Adipocyte (in vitro differentiated cells): ENCODE measurements at regions not wholly inside any gene's neighbourhood (a gene's known extent, or its start where the extent isn't known, plus 50 kb on each side); places are given as distances from the start of the nearest gene placed in this dataset.

ENCODE experiments used
- DNase-seq: peaks from one replicate; pipeline ENCODE4 v3.0.0-alpha.2; 2015; ENCODE audit warnings: low read depth
- H3K27me3 ChIP-seq: replicated peaks from 2 replicates; pipeline ENCODE4 v1.7.0; 2013; ENCODE audit warnings: mild to moderate bottlenecking, low read length, moderate library complexity; ENCODE audit not compliant: control insufficient read depth, insufficient read depth
- H3K36me3 ChIP-seq: 2 replicates; pipeline ENCODE4 v1.7.0; 2013; ENCODE audit warnings: low read length, mild to moderate bottlenecking, moderate library complexity; ENCODE audit not compliant: control insufficient read depth, insufficient read depth, severe bottlenecking
- H3K4me1 ChIP-seq: 2 replicates; pipeline ENCODE4 v1.7.0; 2013; ENCODE audit warnings: mild to moderate bottlenecking, low read length, moderate library complexity; ENCODE audit not compliant: control insufficient read depth, insufficient read depth
- H3K4me3 ChIP-seq: 2 replicates; pipeline ENCODE4 v1.7.0; 2013; ENCODE audit warnings: mild to moderate bottlenecking, low read length, moderate library complexity
- H3K9ac ChIP-seq: 2 replicates; pipeline ENCODE4 v1.7.0; 2013; ENCODE audit warnings: mild to moderate bottlenecking, low read length, moderate library complexity
- H3K9me3 ChIP-seq: 2 replicates; pipeline ENCODE4 v1.7.0; 2013; ENCODE audit warnings: mild to moderate bottlenecking, low read length, moderate library complexity; ENCODE audit not compliant: control insufficient read depth

DNA sequence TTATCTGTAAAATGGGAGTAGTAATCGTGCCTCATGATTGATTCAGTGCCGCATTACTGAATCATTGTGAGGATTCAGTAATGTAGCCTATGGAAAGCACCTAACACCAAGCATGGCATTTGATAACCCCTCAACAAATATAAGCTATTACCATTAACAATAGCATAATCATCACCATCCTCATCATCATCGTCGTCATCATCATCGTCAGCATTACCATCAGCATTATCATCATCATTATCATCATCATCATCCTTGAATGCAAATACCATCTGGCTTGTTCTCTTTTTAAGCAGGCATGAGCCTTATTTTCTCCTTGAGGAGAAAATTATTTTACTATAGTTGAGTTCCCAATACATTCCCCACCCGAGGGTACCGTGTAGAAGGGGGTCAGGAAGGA, 115.4 kb upstream of the PTPRG start:
- H3K9me3 ChIP-seq = no peaks in the 10 kb centered on the region
- peaks cover 50% of the 10 kb centered on the region for H3K4me1 ChIP-seq
- no peak overlapping the region for H3K9ac ChIP-seq
- peaks cover 6% of the 10 kb centered on the region for H3K27me3 ChIP-seq
- no peaks in the 10 kb centered on the region for H3K36me3 ChIP-seq
- no peak for DNase-seq
- no peak overlapping the region for H3K4me3 ChIP-seq

DNA sequence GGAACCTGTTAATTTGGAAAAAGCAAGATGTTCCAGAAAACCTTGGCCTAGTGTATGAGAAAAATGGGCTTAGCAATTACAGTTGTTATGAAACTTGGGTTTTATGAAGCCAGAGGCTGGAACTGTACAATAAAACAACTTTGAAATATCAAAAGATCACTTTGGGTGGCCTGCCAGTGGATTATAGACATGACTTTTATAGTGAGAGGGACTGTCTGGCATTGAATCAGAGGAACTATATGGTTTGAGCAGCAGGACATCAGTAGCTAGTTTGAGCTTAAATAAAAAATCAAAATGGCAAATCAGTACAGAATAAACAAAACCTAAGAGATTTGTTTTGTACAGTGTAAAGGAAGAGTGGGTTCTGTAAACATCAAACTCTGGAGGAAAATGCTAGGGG, 115.0 kb upstream of the PTPRG start:
- no peaks in the 10 kb centered on the region for H3K9me3 ChIP-seq

DNA sequence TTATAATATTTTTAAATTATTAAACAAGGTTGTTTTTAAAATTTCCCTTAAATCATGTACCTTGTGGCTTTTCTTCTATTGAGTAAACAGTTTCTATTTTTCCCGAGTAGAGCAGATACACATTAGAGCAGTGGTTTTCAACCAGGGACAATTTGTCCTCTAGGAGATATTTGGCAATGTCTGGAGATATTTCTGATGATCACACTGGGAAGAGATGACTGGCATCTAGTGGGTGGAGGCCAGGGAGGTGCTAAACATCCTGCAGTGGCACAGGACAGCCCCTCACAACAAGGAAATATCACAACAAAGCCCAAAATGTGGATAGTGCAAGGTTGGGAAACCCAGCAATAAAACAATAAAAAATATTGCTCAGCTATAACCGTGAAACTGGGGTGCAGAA, 113.0 kb upstream of the PTPRG start:
- Histone ChIP-seq H3K9ac (peak overlapping the region; percentile 11), H3K4me1 (peaks cover 64% of the 10 kb centered on the region), H3K4me3 (no peak overlapping the region), H3K9me3 (no peaks in the 10 kb centered on the region), H3K36me3 (no peaks in the 10 kb centered on the region), H3K27me3 (no peaks in the 10 kb centered on the region)
- DNase-seq = peak; percentile 1

More for the DNA sequence above, 115.0 kb upstream of the PTPRG start:
- peaks cover 1% of the 10 kb centered on the region for H3K27me3 ChIP-seq
- no peak overlapping the region for H3K9ac ChIP-seq
- H3K36me3 ChIP-seq = no peaks in the 10 kb centered on the region
- H3K4me1 ChIP-seq = peaks cover 54% of the 10 kb centered on the region
- no peak overlapping the region for H3K4me3 ChIP-seq
- no peak for DNase-seq

DNA sequence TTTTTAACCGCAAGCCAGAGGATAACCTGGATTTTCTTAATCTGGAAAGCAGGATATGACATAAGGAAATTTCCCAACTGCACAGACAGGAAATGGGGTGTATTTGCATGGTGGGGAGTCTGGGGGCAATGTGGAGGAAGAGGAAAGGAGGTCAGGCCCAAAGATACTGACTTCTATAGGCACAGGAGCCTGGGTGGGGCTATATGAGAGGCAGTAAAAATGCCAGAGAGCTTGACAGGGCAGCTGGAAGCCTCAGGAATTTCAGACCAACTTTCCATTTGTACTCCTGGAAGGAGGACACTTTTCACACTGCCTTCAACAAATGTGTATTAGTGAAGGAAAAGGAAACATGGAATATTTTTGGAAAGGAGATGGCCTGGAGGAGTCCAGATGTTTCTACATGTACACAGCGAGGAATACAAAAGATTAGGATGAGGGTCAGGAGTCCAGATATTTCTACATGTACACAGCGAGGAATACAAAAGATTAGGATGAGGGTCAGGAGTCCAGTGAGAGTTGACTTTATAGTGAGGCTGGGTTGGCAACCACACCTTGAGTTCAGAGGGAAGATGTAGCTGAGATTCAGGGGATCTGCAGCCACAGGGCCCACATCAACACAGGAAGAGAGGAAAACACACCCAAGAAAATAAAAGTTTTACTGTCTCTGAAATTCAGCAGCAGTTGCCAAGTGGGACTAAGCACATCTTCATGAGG, 111.9 kb upstream of the PTPRG start:
- H3K36me3 ChIP-seq = no peaks in the 10 kb centered on the region
- H3K4me1 ChIP-seq = peaks cover 73% of the 10 kb centered on the region
- no peak for DNase-seq
- H3K9ac ChIP-seq = peak overlapping the region; percentile 11
- H3K4me3 ChIP-seq = no peak overlapping the region
- no peaks in the 10 kb centered on the region for H3K27me3 ChIP-seq
- peaks cover 2% of the 10 kb centered on the region for H3K9me3 ChIP-seq

DNA sequence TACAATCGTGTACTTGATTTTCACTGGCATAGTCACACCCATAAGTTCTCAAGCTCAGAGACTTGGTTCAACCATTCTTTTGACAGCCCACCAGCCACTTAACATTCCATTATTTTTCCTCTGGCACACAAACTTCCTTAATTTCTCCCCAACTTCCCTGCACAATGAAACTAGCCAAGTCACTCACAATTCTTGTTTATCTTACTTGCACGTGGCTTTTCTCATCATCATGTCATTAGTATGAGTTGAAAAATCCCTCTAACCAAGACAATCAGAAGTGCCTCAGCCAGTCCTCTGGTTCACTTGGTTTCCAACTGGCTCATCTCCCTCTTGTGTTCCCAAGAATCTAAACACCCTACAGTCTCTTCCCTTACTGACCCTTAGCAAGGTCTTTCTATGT, 110.5 kb upstream of the PTPRG start:
- no peaks in the 10 kb centered on the region for H3K27me3 ChIP-seq

DNA sequence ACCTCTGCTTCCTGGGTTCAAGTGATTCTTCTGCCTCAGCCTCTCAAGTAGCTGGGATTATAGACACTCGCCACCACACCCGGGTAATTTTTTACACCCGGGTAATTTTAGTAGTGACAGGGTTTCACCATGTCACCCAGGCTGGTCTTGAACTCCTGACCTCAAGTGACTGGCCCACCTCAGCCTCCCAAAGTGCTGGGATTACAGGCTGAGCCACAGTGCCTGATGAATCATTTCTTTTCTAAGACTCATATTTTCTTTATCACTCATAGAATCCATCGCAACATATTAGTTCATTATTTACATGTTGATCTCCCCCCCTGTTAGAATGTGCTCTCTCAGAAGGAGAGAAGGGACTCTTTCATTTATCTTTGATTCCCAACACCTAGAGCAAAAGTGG, 109.5 kb upstream of the PTPRG start:
- H3K9ac ChIP-seq = no peak overlapping the region
- no peaks in the 10 kb centered on the region for H3K27me3 ChIP-seq
- H3K4me1 ChIP-seq = peaks cover 63% of the 10 kb centered on the region
- peaks cover 8% of the 10 kb centered on the region for H3K9me3 ChIP-seq
- H3K36me3 ChIP-seq = no peaks in the 10 kb centered on the region
- H3K4me3 ChIP-seq = no peak overlapping the region
- DNase-seq = no peak

More for the DNA sequence above, 110.5 kb upstream of the PTPRG start:
- Histone ChIP-seq H3K9me3 (peaks cover 8% of the 10 kb centered on the region), H3K36me3 (no peaks in the 10 kb centered on the region), H3K4me3 (no peak overlapping the region), H3K9ac (no peak overlapping the region), H3K4me1 (peaks cover 72% of the 10 kb centered on the region)
- no peak for DNase-seq

DNA sequence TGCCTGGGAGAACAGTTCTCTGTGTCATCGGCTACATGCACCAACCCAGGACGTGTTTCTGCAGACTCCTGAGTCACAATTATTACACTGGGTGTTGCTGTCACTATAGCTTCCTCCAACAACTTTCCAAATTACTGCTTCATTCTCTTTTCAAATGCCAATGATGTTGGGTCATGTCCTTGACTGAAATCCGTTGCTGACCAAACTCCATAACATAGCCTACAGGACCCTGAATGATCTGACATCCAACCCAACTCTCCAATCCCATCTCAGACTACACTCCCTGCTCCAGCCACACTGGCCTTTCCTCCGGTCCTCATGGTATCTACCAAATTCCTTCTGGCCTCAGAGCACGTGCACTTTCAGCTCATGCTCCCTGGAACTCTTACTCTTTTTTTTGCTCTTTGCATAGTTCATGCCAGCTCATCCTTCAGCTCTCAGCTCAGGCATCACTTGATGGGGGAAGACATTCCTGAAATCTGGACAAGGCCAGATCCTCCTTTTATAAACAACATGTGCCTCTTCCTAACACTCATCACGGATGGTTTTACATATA, 108.8 kb upstream of the PTPRG start:
- H3K27me3 ChIP-seq = no peaks in the 10 kb centered on the region
- DNase-seq = no peak
- H3K4me3 ChIP-seq = no peak overlapping the region
- no peak overlapping the region for H3K9ac ChIP-seq
- H3K4me1 ChIP-seq = peaks cover 55% of the 10 kb centered on the region
- peaks cover 8% of the 10 kb centered on the region for H3K9me3 ChIP-seq
- no peaks in the 10 kb centered on the region for H3K36me3 ChIP-seq

DNA sequence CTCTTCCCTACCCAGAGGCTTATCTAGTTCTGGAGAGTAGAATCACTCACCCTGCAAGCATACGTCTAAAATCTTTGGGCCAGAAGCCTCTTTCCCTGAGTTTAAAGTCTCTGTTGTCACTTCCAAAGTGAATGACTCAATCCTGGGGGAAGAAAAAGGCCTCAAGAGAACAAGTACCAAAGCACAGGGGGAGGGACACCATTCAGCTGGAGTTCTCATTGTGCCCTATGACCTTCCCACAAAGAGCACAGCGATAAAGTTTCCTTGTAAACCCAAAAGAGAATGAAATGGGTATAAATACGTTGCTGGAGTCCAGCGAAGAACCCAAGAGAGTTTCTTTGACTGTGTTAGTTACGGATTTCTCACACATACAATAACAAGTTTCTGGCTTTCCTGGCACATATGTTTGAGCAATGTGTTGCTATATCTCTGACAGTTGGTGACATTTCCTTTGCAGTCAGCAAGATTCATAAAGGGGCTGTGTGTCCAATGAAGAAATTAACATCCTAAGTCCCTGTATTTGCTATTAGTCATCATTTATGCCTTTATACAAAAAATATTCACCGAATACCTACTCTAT, 107.3 kb upstream of the PTPRG start:
- H3K9ac ChIP-seq = no peak overlapping the region
- H3K9me3 ChIP-seq = peaks cover 8% of the 10 kb centered on the region
- no peaks in the 10 kb centered on the region for H3K27me3 ChIP-seq
- H3K4me1 ChIP-seq = peaks cover 41% of the 10 kb centered on the region
- H3K36me3 ChIP-seq = no peaks in the 10 kb centered on the region
- H3K4me3 ChIP-seq = no peak overlapping the region
- no peak for DNase-seq

DNA sequence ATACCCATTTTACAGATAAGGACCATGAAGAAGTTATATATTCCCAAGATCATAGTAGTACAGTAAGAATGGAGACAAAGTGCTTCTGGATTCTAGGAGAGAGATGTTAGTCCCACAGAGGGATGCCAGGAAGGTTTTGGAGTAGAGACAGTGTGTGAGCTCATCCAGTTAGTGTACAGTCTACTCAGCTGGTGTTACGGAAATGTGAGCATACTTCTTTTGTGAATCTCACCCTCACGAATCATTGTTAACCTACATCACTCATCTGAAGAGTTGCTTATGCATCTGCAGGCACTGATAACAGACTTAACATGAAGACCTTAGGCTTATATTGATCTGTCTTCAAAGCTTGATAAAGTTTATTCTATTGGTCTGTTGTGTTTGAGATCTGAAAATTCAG, 106.6 kb upstream of the PTPRG start:
- H3K4me3 ChIP-seq = no peak overlapping the region
- DNase-seq = no peak
- no peaks in the 10 kb centered on the region for H3K27me3 ChIP-seq
- peaks cover 34% of the 10 kb centered on the region for H3K4me1 ChIP-seq
- H3K9me3 ChIP-seq = peaks cover 8% of the 10 kb centered on the region
- H3K36me3 ChIP-seq = no peaks in the 10 kb centered on the region
- no peak overlapping the region for H3K9ac ChIP-seq

DNA sequence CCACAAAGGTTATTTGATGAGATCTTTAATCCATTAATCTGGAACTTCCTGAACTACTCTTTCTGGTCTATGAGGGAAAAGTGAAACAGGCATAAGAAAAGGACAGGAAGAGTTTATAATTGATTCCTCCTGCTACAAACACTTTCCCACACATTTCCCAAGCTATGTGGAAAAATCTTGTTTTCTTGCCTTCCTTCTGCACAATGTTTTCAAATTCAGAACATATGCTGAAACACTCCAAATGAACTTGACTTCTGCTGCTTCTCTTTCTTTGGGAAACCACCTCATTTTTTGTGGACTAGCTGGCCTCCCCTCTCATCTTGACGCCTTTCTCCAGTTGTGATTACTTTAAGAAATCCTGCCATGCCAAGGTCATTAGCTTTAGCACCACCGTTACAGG, 100.7 kb upstream of the PTPRG start:
- Histone ChIP-seq H3K27me3 (no peaks in the 10 kb centered on the region), H3K9me3 (no peaks in the 10 kb centered on the region), H3K4me3 (no peak overlapping the region), H3K4me1 (no peaks in the 10 kb centered on the region), H3K36me3 (no peaks in the 10 kb centered on the region), H3K9ac (no peak overlapping the region)
- no peak for DNase-seq

DNA sequence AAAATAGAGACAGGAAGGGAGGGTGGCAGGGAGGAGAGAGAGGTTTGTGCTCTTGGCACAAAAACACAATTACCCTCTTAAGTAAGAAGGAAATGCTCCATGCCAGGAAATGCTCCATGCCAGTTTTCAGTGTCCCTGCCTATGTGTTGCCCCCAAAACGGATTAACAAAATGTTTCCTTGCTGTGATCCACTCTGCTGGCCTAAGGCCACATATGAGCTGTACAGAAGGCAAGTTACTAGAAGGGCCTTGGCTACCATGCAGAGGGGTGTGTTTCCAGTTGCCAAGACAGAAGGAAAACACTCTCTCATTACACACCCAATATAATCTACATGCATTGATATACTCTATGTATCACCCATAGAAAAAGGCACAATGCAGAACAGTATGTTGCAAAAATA, 98.2 kb upstream of the PTPRG start:
- Histone ChIP-seq H3K36me3 (no peaks in the 10 kb centered on the region), H3K27me3 (no peaks in the 10 kb centered on the region), H3K4me3 (no peak overlapping the region), H3K9me3 (no peaks in the 10 kb centered on the region), H3K9ac (no peak overlapping the region), H3K4me1 (no peaks in the 10 kb centered on the region)
- DNase-seq = no peak
